Panc1 (cell line): ENCODE measurements at regions not wholly inside any gene's neighbourhood (a gene's known extent, or its start where the extent isn't known, plus 50 kb on each side); places are given as distances from the start of the nearest gene placed in this dataset.

Experiments used
- POLR2AphosphoS5 ChIP-seq: IDR thresholded peaks from 2 replicates; pipeline ENCODE4 v1.6.1; 2012; ENCODE audit warnings: mild to moderate bottlenecking, low read depth, low read length, moderate library complexity
- SIN3A ChIP-seq: IDR thresholded peaks from 2 replicates; pipeline ENCODE4 v1.6.1; 2012; ENCODE audit warnings: low read depth, mild to moderate bottlenecking, low read length, moderate library complexity, borderline replicate concordance; ENCODE audit not compliant: insufficient read depth
- TCF7L2 ChIP-seq: IDR thresholded peaks from 2 replicates; pipeline ENCODE4 v1.6.1; 2011; ENCODE audit warnings: mild to moderate bottlenecking, low read depth, low read length, inconsistent platforms
- TF ChIP-seq, protein P1 (sequence below): fragments of 450-650 bp; IDR thresholded peaks from 2 replicates; pipeline ENCODE4 v1.5.1; 2017; ENCODE audit warnings: mild to moderate bottlenecking
- TF ChIP-seq, protein P2 (sequence below), 2 experiments: IDR thresholded peaks; 2 replicates each; pipeline ENCODE4 v1.6.1; 2011 to 2012; ENCODE audit warnings: low read depth in 2 of 2, control low read depth in 1 of 2, low read length in 1 of 2, mild to moderate bottlenecking in 1 of 2, moderate library complexity in 1 of 2; ENCODE audit not compliant: insufficient read depth in 1 of 2

DNA sequence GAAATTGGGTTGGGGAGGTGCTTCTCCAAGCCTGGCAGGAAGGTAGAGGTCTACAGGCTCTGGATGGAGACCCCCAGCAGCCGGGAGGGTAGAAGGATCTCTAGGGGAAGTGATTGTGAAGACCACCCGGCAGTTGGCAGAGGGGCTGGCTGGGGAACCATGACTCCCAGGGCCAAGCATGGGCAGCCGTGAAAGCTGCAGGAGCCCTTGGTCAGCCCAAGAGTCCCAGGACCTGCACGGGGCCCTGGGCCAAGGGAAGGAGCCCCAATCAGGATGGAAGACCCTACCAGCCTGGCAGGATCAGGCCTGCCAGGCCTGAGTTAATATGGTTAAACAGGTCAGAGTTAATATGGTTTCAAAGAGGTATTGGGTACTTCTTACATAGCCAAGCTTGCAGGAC is 126.3 kb upstream of the NANOS1 start:
- no peak for TF ChIP-seq TCF7L2
- TF ChIP-seq, protein P1, sequence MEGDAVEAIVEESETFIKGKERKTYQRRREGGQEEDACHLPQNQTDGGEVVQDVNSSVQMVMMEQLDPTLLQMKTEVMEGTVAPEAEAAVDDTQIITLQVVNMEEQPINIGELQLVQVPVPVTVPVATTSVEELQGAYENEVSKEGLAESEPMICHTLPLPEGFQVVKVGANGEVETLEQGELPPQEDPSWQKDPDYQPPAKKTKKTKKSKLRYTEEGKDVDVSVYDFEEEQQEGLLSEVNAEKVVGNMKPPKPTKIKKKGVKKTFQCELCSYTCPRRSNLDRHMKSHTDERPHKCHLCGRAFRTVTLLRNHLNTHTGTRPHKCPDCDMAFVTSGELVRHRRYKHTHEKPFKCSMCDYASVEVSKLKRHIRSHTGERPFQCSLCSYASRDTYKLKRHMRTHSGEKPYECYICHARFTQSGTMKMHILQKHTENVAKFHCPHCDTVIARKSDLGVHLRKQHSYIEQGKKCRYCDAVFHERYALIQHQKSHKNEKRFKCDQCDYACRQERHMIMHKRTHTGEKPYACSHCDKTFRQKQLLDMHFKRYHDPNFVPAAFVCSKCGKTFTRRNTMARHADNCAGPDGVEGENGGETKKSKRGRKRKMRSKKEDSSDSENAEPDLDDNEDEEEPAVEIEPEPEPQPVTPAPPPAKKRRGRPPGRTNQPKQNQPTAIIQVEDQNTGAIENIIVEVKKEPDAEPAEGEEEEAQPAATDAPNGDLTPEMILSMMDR: no peak
- TF ChIP-seq, protein P2, sequence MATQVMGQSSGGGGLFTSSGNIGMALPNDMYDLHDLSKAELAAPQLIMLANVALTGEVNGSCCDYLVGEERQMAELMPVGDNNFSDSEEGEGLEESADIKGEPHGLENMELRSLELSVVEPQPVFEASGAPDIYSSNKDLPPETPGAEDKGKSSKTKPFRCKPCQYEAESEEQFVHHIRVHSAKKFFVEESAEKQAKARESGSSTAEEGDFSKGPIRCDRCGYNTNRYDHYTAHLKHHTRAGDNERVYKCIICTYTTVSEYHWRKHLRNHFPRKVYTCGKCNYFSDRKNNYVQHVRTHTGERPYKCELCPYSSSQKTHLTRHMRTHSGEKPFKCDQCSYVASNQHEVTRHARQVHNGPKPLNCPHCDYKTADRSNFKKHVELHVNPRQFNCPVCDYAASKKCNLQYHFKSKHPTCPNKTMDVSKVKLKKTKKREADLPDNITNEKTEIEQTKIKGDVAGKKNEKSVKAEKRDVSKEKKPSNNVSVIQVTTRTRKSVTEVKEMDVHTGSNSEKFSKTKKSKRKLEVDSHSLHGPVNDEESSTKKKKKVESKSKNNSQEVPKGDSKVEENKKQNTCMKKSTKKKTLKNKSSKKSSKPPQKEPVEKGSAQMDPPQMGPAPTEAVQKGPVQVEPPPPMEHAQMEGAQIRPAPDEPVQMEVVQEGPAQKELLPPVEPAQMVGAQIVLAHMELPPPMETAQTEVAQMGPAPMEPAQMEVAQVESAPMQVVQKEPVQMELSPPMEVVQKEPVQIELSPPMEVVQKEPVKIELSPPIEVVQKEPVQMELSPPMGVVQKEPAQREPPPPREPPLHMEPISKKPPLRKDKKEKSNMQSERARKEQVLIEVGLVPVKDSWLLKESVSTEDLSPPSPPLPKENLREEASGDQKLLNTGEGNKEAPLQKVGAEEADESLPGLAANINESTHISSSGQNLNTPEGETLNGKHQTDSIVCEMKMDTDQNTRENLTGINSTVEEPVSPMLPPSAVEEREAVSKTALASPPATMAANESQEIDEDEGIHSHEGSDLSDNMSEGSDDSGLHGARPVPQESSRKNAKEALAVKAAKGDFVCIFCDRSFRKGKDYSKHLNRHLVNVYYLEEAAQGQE (IDR thresholded peaks at IDR 0.05; ENCODE audit: insufficient read depth in 1 of 2, low read depth in 2 of 2, low read length in 1 of 2): no peak
- no peak for TF ChIP-seq POLR2AphosphoS5
- TF ChIP-seq SIN3A: no peak
